Islet precursor cell (in vitro differentiated cells): ENCODE measurements at regions not wholly inside any gene's neighbourhood (a gene's known extent, or its start where the extent isn't known, plus 50 kb on each side); places are given as distances from the start of the nearest gene placed in this dataset.
A peak's percentile ranks its signal among the peaks of the same experiment; 100 is the strongest.
"Not testable (repeated sequence)": the region's sequence is repeated elsewhere in the genome, so short reads cannot be mapped to it uniquely, and the experiment has no call there.

ENCODE experiments used
- DNase-seq: peaks from one replicate; pipeline ENCODE4 v3.0.0-alpha.2; 2018

- DNase-seq = no peak
Observed at GRCh38 chr9:117649126-117649525, 55.1 kb upstream of the TLR4 start.

DNA sequence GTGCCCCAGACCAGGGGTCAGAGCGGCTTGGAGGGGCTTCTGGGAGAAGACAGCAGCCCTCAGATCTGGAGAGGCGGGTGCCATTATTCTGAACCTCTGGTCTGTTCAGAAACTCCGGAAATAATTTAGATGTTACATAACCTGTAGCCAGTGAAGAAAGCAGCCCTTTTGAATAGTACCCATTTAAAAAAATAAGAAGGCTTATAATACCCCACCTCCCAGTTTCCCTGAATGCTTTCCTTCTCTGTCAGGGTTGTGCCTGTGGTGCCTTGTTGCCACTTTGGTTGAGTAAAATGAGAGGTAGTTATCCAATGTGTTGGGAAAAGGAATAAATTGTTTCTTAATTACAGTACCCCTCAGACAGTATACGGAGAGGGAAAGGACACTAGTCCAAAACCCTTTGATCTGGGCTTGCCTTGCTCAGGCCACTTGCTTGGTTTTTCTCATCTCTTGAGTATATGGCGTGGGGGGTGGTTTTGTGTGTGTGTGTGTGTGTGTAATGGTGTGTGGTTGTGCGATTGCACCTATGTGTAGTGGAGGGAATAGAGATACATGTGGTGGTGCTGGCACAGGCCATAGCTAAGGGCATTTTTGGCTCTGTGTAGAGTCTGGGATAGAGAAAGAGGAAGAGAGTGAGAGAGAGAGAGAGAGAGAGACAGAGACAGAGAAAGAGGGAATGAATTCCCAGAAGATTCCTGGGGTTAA lies 59.1 kb upstream of the TLR4 start:
- no peak for DNase-seq

- DNase-seq = peak; percentile 83
Observed at GRCh38 chr9:117644133-117644931, 59.9 kb upstream of the TLR4 start.

- no peak for DNase-seq
Observed at GRCh38 chr9:117643288-117643654, 60.9 kb upstream of the TLR4 start.

GRCh38 chr9:117642571-117643287 lies 61.5 kb upstream of the TLR4 start:
- DNase-seq = not testable (repeated sequence)

GRCh38 chr9:117636681-117637080 lies 67.5 kb upstream of the TLR4 start:
- no peak for DNase-seq

DNA sequence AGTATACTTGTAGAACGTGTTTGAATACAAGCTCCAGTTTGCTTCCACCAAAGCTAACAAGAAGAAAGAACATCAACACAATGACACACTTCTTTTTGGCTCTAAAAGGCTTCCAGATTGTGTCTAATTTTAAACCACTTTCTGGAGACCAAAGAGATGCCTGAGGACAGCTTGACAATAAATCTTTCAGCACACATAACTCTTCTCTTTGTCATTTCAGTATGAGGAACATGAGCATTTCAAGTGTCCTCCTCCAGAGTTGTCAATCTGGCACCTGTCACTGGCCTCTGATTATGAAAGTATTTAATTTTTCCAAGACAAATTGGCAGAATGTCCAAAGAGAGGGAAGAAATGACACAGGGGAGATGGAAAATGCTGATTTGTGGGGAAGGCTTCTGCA lies 79.0 kb upstream of the TLR4 start:
- no peak for DNase-seq

DNA sequence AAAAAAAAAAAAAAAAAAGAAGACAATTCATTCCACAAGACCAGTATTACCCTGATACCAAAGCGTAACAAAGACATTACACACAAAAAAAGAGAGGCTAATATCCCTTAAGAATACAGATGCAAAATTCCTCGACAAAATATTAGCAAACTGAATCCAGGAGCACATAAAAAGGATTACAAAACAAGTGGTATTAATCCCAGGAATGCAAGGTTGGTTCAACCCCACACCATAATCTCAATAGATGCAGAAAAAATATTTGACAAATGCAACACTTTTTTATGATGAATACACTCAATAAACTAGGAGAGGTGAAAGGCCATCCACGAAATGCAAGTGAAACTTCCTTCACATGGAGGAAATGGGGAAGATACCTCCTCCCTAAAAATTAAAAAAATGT lies 80.1 kb upstream of the TLR4 start:
- no peak for DNase-seq

DNA sequence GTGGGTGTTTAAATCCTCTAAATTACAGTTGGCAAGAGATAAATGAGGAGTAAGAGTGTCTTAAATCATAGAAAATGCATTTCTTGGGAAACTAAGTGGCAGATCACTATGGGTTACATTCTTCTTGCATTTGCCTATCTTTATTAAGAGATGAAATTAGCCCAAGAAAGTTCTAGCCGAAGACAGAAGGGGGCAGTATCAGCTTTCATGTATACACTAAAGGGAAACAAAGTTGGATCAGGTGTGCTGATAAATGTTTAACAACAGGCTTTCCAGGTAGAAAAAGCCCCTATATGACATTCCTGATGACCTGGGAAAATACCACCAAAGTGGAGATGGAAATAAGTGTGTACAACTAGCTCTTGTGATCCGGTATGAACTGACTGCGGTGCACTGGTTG lies 81.9 kb upstream of the TLR4 start:
- no peak for DNase-seq

DNA sequence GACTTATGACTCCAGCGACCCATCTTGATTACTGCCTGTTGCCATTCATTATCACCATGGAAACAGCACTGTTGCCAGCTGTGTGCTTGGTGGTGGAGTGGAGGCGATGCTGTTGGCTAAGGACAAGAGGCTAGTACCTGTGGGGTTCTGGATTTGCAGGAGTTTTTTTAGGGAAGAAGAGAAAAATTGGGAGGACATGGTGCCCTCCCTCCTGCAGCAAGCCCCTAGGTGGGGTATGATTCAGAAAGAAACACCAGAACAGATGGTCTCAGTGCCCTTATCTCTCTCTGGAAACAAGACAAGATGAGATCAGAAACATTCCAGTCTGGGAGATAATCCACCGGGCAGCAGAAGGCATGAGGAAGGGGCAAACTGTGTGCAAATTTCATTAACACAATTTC lies 87.8 kb upstream of the TLR4 start:
- no peak for DNase-seq

- DNase-seq = no peak
Observed at GRCh38 chr9:117612317-117612716, 91.9 kb upstream of the TLR4 start.

DNA sequence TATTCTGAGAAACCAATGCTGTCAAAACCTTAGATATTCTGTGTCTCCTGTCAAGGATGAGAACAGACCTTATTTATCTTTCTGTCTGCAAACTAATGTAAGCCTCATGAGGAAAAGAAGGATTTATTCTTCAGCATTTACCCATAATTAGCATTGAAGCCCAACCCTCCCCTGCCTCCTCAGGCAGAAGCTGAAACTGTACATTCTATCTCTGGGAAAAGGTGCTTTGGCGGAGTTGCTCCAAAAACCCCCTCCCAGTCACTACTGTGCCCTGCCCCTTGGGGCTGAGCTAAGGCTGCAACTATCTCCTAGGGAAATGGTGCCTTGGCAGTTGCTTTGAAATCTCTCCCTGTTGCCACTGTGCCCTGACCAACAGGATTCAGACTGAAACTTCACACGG lies 106.2 kb upstream of the TLR4 start:
- DNase-seq = no peak

DNA sequence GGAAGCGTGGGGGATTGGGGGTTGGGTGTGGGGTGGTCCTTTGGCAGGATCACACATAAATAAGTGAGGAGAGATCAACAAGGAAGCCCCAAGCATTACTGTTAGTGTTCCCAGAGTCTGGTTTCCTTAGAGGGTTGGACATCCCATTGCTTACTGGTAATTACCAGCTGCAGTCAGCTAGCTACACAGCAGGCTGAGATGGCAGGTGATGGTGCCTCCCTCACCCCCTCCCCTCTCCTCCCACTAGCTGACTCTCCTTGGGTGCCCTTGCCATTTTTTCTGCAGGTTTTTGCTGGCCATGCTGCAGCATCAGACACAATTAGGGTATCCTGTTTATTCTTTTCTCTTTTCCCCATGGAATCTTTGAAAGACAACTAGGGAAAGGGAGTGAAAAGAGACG lies 107.5 kb upstream of the TLR4 start:
- DNase-seq = no peak

DNA sequence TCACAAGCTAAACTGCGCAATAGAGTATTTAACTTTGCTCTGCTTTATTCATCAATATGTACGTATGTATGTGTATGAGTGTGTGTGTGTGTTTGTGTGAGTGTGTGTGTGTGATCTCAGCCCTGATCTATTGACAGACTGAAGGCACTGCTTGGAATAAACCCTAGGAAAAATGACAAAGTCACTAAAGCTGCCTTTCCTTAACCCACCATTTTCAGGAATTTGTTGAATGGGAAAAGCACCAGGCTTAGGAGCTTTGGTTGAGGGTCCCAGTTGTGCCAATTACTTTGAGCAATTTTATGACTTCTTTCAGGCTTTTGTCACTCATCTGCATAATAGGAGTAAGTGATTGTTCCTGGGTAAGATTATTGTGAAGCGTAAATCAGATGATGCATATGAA lies 108.6 kb upstream of the TLR4 start:
- no peak for DNase-seq

DNA sequence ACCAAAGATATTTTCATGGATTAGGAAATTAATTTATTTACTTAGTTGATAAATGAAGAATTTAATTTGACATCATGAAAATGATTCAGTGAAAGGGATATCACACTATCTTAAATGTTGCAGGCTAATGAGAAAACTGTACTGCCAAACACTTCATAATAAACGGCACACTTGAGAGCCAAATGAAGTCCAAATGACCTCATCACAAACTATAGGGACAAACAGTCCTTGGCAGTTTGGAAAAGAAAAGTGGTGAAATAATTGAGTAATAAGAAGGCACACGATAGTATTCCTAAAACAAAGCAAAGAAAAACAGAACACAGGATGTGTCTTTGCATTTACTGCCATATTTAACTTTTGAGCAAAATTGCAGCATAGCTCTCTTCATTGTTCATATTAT lies 116.9 kb upstream of the TLR4 start:
- DNase-seq = no peak

GRCh38 chr9:117574099-117574498 lies 130.1 kb upstream of the TLR4 start:
- no peak for DNase-seq

DNA sequence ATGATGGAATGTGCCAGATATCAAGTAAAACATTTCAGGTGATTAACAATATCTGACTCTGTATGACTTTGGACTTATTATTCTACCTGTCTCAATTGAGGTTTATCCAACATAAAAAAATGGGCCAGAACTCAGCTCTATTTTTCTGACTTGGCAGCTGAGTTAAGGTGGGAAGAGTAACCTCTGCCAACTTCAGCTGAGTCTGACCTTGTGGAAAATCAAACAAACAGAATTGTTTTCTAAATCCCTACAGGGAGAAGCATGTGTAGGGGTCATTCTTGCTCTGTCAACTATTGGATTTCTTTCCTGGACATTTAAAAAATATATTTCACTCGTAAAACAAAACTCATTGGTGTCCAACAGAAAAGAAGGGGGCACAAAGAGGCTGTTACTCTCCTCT lies 139.4 kb upstream of the TLR4 start:
- no peak for DNase-seq

GRCh38 chr9:117561761-117562160 lies 142.4 kb upstream of the TLR4 start:
- no peak for DNase-seq

DNA sequence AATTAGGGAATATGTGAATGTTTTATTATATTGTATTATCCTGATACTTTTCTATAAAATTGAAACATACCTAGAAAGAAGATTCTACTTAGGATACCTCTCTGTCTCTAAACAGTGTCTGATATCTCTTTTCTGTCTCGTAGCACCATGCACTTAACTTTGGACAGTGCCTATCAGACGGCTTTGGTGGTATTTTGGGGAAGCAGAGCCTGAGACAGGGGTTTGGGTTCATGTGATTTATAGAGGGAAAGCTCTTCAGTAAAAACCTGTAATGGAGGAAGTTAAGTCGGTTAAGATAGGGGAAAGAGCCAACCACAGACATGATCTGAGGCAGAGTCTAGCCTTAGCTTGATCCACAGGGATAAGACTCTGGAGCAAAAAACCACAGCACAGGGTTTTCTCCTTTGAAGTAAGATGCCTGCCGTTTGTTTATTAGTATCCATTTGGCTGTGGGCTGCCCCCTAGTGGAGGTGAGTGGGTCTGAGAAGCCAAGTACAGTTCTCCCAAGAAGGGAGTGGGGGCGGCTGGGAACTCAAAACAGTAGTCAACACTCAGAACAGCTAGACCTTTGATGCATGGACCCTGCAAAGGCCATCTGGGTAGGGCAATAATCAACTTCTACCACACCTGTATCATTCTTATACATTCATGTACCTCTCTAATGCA lies 141.2 kb upstream of the ASTN2 start:
- DNase-seq = peak; percentile 86

DNA sequence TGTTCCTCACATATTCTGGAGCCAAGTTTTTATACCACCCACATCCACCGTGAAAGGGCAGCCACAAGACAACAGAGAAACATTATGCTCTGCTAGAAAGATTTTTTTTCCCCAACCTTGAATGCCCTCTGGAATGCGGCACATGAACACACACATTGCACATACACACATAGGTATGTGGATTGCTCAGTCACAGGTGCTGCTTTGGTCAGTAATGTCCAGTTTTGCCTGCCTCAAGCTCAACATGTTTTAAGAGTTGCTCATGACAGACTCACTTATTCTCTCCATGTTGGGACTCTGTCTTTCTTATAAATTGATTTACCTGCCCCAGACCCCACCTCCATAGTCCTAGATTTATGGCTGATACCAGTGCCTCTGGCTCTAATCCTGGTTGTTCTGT lies 138.0 kb upstream of the ASTN2 start:
- DNase-seq = no peak

- no peak for DNase-seq
Observed at GRCh38 chr9:117551171-117551570, 136.3 kb upstream of the ASTN2 start.

GRCh38 chr9:117549444-117549843 lies 134.6 kb upstream of the ASTN2 start:
- DNase-seq = no peak

DNA sequence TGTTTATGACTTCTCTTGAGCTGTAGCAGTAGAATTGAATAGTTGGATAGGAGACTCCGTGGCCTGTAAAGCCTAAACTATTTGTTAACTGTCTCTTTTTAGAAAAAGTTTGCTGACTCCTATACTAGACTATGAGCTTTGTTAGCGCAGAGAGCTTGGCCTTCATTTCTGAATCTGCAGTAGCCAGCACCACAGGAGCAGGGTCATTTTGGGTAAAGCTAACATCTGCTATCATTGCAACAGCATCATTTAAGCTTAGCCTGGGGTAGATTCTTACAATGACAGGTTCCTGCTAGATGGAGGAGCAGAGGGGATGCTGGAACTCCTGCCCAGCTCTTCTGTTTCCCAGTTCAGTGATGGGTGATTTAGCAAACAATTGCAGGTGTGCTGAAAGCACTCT lies 133.7 kb upstream of the ASTN2 start:
- no peak for DNase-seq

DNA sequence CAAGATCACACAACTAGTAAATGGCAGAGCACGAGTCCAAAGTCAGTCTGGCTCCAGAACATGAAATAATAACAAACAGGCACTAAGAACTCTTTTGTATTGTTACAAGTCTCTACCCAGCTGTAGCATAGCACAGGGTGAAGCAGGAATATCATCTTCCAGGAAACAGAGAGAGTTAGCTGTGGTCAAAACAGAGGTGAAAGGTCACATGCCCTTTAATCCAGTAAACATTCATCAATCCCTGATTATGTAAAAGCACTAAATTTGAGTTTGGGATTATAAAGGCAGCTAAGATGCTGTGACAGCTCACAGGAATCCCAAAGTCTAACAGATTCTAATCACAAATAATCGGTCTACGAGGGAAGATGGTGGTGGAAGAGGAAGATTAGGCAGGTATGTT lies 133.0 kb upstream of the ASTN2 start:
- DNase-seq = no peak
